ENCODE measurements at regions not wholly inside any gene's neighbourhood (a gene's known extent, or its start where the extent isn't known, plus 50 kb on each side); places are given as distances from the start of the nearest gene placed in this dataset.

GRCh38 chr10:83250396-83250795, 888.9 kb upstream of the GHITM start:
- H3K9me3 ChIP-seq (replicated peaks; ENCODE audit: control insufficient read depth, insufficient read depth, low read length) = no peaks in the 10 kb centered on the region
- H3K4me1 ChIP-seq (ENCODE audit: control insufficient read depth, extremely low read depth, insufficient read depth, low read length) = no peaks in the 10 kb centered on the region
- no peak overlapping the region for H3K4me3 ChIP-seq (replicated peaks in 1 of 3; ENCODE audit: insufficient read depth in 1 of 3, low read depth in 1 of 3, low read length in 3 of 3)
- no peaks in the 10 kb centered on the region for H3K27me3 ChIP-seq (ENCODE audit: control insufficient read depth in 2 of 2, insufficient read depth in 2 of 2, low read length in 2 of 2)
- TF ChIP-seq CTCF (IDR thresholded peaks at IDR 0.05; ENCODE audit: extremely low read depth in 1 of 2, insufficient read depth in 1 of 2, low read depth in 1 of 2, low read length in 2 of 2) (no peak), GATA2 (IDR thresholded peaks at IDR 0.05; ENCODE audit: insufficient read depth, insufficient read length, low read depth, low read length) (no peak), MAX (IDR thresholded peaks at IDR 0.05; ENCODE audit: insufficient read depth, insufficient read length) (no peak), MYC (IDR thresholded peaks at IDR 0.05; ENCODE audit: low read depth, low read length) (no peak), JUN (IDR thresholded peaks at IDR 0.05; ENCODE audit: borderline replicate concordance, insufficient read depth, insufficient read length, low read depth) (no peak)
- ChIA-PET POLR2A (no interaction called here), CTCF (no interaction called here)
- no peaks in the 10 kb centered on the region for H3K36me3 ChIP-seq (ENCODE audit: control insufficient read depth in 2 of 2, extremely low read depth in 1 of 2, insufficient read depth in 2 of 2, low read length in 2 of 2)
- H3K9ac ChIP-seq (replicated peaks; ENCODE audit: extremely low read depth, insufficient read depth, low read length) = no peak overlapping the region
- DNase-seq (ENCODE audit: low read depth, low spot score) (no peak), FAIRE-seq (no peak)
- no peak overlapping the region for H3K4me2 ChIP-seq (ENCODE audit: insufficient read depth, low read length)
- no peak overlapping the region for H2AFZ ChIP-seq (ENCODE audit: low read depth, low read length)
- H3K27ac ChIP-seq (ENCODE audit: insufficient read depth, low read depth, low read length) = no peak overlapping the region
- BruUV-seq (replicated peaks) = no TSS peak
- no peaks in the 10 kb centered on the region for H4K20me1 ChIP-seq (replicated peaks; ENCODE audit: control insufficient read depth, extremely low read depth, insufficient read depth, low read length)
- dilution Hi-C loops (cut with MboI; ENCODE audit: extremely low pct_ligation_motif_present, low sequenced_read_pairs) (no loop called here), intact Hi-C loops (cut with micrococcal nuclease) (no loop called here)
- no peaks in the 10 kb centered on the region for H3K9me1 ChIP-seq (replicated peaks; ENCODE audit: control insufficient read depth, extremely low read depth, insufficient read depth, low read length)
- no peaks in the 10 kb centered on the region for H3K79me2 ChIP-seq (ENCODE audit: control insufficient read depth, insufficient read depth, low read length)

GRCh38 chr10:83252169-83252568, 887.1 kb upstream of the GHITM start:
- Histone ChIP-seq H3K4me3 (replicated peaks in 1 of 3; ENCODE audit: insufficient read depth in 1 of 3, low read depth in 1 of 3, low read length in 3 of 3) (no peak overlapping the region), H4K20me1 (replicated peaks; ENCODE audit: control insufficient read depth, extremely low read depth, insufficient read depth, low read length) (no peaks in the 10 kb centered on the region), H3K9me1 (replicated peaks; ENCODE audit: control insufficient read depth, extremely low read depth, insufficient read depth, low read length) (no peaks in the 10 kb centered on the region), H3K27me3 (ENCODE audit: control insufficient read depth in 2 of 2, insufficient read depth in 2 of 2, low read length in 2 of 2) (no peaks in the 10 kb centered on the region), H3K9me3 (replicated peaks; ENCODE audit: control insufficient read depth, insufficient read depth, low read length) (no peaks in the 10 kb centered on the region), H3K9ac (replicated peaks; ENCODE audit: extremely low read depth, insufficient read depth, low read length) (no peak overlapping the region), H3K27ac (ENCODE audit: insufficient read depth, low read depth, low read length) (no peak overlapping the region), H3K4me2 (ENCODE audit: insufficient read depth, low read length) (no peak overlapping the region), H3K36me3 (ENCODE audit: control insufficient read depth in 2 of 2, extremely low read depth in 1 of 2, insufficient read depth in 2 of 2, low read length in 2 of 2) (no peaks in the 10 kb centered on the region), H2AFZ (ENCODE audit: low read depth, low read length) (no peak overlapping the region), H3K79me2 (ENCODE audit: control insufficient read depth, insufficient read depth, low read length) (no peaks in the 10 kb centered on the region), H3K4me1 (ENCODE audit: control insufficient read depth, extremely low read depth, insufficient read depth, low read length) (no peaks in the 10 kb centered on the region)
- TF ChIP-seq POLR2AphosphoS5 (IDR thresholded peaks at IDR 0.05; ENCODE audit: insufficient read depth, low read depth, low read length) (no peak), JUN (IDR thresholded peaks at IDR 0.05; ENCODE audit: borderline replicate concordance, insufficient read depth, insufficient read length, low read depth) (no peak), FOS (IDR thresholded peaks at IDR 0.05; ENCODE audit: borderline replicate concordance, insufficient read depth, low read length) (no peak)
- CTCF ChIA-PET = no interaction called here
- POLR2A ChIA-PET = no interaction called here
- intact Hi-C loops (cut with micrococcal nuclease) = no loop called here
- no TSS peak for BruUV-seq (replicated peaks)
- dilution Hi-C loops (cut with MboI; ENCODE audit: extremely low pct_ligation_motif_present, low sequenced_read_pairs) = no loop called here
- no peak for FAIRE-seq
- DNase-seq (ENCODE audit: low read depth, low spot score) = no peak

Data from endothelial cell of umbilical vein (primary cell).